GM19467 (cell line): ENCODE measurements at regions not wholly inside any gene's neighbourhood (a gene's known extent, or its start where the extent isn't known, plus 50 kb on each side); places are given as distances from the start of the nearest gene placed in this dataset.
"Not testable (repeated sequence)": the region's sequence is repeated elsewhere in the genome, so short reads cannot be mapped to it uniquely, and the experiment has no call there.

Source experiments
- ATAC-seq: cut with Tn5 transposase; IDR thresholded peaks from one replicate; pipeline ENCODE4 v1.9.1; 2021; ENCODE audit warnings: mild to moderate bottlenecking, moderate library complexity; ENCODE audit not compliant: unreplicated experiment

GRCh38 chr4:187695531-187695930 lies 300.0 kb upstream of the ZFP42 start:
- not testable (repeated sequence) for ATAC-seq

- ATAC-seq: no peak
Observed at GRCh38 chr4:187711586-187711985, 284.0 kb upstream of the ZFP42 start.

- no peak for ATAC-seq
Observed at GRCh38 chr4:187714957-187715356, 280.6 kb upstream of the ZFP42 start.

DNA sequence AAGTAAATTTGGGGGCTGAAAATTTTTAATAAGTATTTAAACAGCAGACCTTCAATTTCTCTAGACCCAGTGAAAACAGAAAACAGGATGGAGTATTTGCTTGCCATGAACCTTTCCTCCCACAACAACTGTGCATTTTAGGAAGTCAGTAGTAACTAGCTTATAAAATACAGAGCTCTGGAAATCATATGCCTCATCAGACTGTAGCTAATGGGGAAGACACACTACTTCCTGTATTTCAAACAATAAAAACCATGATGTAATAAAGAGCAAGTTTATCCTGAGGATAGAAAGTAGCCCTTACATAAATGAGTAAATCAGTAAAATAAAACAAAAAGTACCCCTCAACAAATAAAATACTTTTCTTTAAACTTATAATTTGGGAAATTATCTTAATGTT lies 280.1 kb upstream of the ZFP42 start:
- ATAC-seq: no peak

DNA sequence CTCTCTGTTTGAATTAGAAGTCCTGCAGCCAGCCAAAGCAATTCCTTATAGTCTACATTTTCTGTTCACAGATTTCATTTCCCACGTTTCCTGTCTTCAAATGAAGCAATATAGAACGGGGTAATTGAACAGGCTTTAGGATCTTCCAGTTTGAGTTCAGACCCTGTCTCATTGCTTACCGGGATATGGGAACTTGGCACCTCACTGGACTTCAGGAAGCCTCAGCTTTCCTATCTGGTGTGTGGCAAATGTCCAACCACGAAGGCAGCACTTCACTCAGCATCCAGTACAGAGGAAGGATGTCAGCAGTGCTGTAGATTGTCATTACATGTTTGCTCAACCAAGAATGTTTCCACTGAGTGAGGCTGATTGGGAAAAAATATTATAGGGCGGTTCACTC lies 271.1 kb upstream of the ZFP42 start:
- no peak for ATAC-seq

DNA sequence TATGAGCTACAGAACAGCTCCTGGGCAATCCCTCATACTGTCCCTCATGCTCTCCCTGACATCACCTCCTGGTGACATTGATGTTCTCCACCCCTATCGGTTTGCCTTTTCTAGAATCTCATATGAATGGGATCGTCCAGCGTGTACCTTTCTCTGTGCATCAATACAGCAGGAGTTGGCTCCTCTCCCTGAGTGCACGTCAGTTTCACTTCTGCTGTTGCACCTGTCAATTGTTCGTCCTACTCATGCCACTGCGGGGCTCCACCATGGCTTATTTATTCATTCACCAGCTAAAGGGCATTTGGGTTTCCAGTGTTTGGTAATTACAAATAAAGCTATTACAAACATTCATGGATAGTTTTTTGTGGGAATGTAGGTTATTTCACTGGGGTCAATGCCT lies 269.1 kb upstream of the ZFP42 start:
- no peak for ATAC-seq

DNA sequence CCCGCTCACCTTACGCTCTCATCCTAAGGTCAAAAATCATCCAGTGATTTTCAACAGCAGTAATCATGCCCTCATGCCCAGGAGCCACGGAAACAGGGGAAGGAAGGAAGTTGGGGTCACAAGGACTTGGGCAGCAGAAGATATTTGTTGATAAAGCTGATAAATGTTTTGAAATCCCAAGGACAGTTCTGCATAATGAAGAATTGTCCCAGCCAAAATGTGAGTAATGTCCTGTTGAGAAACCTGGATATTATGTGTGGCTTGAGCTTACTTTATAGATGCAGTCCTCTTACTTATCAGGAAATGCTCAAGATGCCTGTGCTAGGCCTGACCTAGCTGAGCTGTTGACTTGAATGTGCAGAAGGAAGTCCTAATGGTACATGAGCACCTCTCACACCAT lies 263.0 kb upstream of the ZFP42 start:
- no peak for ATAC-seq

GRCh38 chr4:187739771-187740170 lies 255.8 kb upstream of the ZFP42 start:
- no peak for ATAC-seq

DNA sequence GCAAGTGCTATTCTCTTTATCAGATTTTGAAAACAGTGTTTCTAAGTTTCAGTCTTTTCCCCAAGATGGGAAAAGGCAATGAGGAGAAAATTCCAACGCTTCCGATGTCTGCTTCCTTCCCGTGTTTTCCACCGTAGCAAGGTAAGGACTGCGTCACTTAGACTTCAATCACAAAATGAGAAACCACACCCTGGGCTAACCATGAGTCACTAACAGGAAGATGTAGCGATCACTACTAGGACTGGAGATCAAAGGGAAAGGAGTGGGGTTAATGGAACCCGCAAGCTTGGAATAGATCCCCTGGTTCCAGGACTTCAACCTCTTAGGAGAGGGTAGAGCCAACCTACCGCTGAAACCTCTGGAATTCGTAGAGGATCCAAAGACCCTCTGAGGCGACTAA lies 250.7 kb upstream of the ZFP42 start:
- ATAC-seq: no peak

GRCh38 chr4:187750652-187751051 lies 244.9 kb upstream of the ZFP42 start:
- ATAC-seq: not testable (repeated sequence)

DNA sequence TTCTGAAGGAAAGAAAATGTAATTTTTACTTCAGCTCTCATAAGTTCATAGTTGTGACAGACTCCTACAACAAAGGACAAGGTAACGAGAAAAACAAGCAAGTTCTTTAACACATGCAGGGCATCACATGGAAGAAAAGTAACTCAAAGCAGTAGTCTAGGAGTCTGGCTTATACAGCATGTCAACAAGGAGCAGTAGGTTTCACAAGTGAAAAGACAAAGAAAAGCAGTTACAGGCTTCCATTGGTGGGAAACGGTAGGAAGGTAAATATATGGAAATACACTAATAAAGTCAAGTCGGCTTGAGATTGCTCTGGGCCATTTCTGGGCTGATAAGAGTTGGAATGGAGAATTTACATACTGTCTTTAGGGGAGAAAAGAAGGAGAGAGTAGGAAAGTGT lies 228.4 kb upstream of the ZFP42 start:
- no peak for ATAC-seq

GRCh38 chr4:187767687-187768086 lies 227.9 kb upstream of the ZFP42 start:
- no peak for ATAC-seq

DNA sequence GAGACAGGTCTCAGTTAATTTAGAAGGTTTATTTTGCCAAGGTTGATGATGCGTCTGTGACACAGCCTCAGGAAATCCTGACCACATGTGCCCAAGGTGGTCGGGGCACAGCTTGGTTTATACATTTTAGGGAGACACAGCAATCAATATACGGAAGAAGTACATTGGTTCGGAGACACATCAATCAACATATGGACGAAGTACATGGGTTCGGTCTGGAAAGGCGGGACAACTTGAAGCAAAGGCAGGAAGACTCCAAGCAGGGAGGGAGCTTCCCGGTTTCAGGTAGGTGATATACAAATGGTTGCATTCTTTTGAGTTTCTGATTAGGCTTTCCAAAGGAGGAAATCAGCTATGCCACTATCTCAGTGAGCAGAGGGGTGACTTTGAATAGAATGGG lies 225.2 kb upstream of the ZFP42 start:
- ATAC-seq: no peak

DNA sequence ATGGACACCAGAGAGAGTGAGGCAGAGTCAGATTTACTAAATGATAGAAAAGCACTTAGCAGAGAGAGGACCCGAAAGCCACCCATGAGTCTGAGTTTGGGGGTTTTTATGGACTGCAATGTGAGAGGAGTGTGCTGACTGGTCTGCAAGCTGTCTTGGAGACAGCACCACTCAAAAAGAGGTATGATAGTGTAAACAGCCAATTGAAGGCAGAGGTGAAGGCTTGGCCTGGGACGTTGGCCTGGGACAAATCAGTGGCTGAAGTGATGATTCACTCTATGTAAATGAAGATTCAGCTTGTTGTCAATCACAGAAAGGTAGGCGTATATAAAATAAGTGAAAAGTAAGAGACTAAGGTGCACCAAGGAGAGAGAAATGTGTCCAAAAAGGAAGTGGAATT lies 217.6 kb upstream of the ZFP42 start:
- ATAC-seq: no peak

GRCh38 chr4:187780070-187780469 lies 215.5 kb upstream of the ZFP42 start:
- no peak for ATAC-seq

DNA sequence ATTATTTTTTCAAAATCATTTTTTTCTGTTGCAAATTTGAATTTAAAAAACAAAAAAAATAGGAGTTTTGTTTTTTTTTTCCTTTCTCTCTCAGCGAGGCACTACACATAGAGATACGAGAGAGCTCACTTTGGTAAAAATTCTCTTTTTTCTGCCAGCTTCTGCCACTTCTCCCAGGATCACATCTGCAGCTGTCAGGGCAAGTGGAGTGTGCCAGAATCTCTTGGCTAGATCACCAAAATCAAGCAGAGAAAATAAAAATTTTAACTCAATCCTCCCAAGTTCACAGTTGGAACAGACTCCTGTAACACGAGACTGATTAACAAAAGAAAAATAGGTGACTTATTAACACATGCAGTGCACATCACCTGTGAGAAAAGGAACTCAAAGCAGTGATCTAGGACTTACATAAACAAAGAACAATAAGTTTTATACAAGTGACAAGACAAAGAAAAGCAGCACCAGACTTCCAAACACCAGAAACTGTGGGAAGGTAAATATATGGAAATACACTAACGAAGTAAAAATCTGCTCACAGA lies 213.2 kb upstream of the ZFP42 start:
- ATAC-seq: no peak

GRCh38 chr4:187786190-187786589 lies 209.4 kb upstream of the ZFP42 start:
- no peak for ATAC-seq

- no peak for ATAC-seq
Observed at GRCh38 chr4:187789078-187789477, 206.5 kb upstream of the ZFP42 start.

DNA sequence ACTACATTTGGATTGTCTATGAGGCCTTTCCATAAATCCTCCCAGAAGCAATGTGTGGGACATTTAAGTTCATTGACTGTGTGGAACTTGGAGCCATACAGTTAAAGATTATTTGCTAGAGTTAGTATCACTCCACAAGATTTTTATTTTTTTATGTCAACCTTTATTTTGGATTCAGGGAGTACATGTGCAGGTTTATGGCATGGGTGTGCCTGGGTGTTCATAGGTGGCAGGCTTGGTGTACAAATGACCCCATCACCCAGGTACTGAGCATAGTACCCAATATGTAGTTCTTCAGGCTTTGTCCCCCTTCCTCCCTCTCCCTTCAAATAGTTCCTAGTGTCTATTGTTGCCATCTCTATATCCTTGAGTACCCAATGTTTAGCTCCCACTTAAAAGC lies 199.8 kb upstream of the ZFP42 start:
- no peak for ATAC-seq

GRCh38 chr4:187798385-187798784 lies 197.2 kb upstream of the ZFP42 start:
- no peak for ATAC-seq

DNA sequence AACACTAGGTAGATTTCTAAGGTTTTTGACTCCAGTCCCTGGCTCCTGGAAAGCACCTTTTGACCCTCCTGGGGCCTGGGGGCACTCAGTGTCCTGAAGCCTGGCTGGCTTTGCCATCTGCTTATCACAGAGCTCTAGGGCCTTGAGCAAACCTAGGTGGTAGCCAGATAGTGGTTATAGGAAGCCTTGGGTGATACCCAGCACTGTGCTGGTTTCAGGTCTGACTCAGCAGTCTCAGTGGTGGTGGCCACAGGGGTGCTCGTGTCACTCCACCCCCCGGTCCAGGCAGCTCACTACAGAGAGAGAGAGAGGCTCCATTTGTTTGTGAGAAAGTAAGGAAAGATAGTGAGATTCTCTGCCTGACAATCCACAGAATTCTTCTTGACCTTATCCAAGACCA lies 195.8 kb upstream of the ZFP42 start:
- ATAC-seq: no peak

GRCh38 chr4:187811591-187811990 lies 184.0 kb upstream of the ZFP42 start:
- ATAC-seq: no peak

DNA sequence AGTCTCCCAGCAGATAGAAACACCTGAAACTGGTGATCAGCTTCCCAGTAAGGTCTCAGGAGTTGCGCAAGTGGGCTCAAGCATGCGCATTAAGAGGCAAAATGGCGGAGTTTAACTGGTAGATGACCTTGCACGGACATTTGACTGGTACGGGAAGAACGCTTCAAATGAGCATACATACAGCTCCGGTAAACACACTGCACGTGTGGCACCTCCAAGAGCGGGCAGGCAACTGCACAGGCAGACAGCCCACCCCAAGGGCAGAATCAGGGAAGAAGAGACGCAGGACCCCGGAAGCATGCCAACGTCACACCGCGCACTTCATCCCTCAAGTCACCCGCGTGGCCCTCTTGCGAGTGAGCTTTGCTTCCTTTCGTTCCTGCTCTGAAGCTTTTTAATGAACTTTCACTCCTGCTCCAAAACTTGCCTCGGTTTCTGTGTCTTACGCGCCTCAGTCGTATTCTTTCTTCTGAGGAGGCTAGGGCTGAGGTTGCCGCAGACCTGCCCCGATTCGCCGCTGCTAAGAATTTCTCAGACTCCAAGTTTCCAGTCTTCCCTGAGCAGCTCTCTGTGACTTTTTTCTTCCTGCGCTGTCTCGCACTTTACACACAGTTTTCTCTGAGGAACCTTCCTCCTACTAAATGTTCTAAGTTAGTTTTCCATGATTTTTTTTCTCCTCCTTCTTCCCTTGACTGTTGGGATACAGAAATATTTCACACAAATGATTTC lies 180.7 kb upstream of the ZFP42 start:
- ATAC-seq: no peak
